ENCODE measurements at regions not wholly inside any gene's neighbourhood (a gene's known extent, or its start where the extent isn't known, plus 50 kb on each side); places are given as distances from the start of the nearest gene placed in this dataset.

- no peaks in the 10 kb centered on the region for H3K36me3 ChIP-seq
- H3K4me1 ChIP-seq, result no peaks in the 10 kb centered on the region
- no peak overlapping the region for H3K4me3 ChIP-seq
- intact Hi-C loops (cut with DNase I; ENCODE audit: low total_unique reads), result no loop called here
- TF ChIP-seq POLR2A (IDR thresholded peaks at IDR 0.05), result no peak
- TF ChIP-seq POLR2AphosphoS5 (IDR thresholded peaks at IDR 0.05), result no peak
- TF ChIP-seq, protein P1, sequence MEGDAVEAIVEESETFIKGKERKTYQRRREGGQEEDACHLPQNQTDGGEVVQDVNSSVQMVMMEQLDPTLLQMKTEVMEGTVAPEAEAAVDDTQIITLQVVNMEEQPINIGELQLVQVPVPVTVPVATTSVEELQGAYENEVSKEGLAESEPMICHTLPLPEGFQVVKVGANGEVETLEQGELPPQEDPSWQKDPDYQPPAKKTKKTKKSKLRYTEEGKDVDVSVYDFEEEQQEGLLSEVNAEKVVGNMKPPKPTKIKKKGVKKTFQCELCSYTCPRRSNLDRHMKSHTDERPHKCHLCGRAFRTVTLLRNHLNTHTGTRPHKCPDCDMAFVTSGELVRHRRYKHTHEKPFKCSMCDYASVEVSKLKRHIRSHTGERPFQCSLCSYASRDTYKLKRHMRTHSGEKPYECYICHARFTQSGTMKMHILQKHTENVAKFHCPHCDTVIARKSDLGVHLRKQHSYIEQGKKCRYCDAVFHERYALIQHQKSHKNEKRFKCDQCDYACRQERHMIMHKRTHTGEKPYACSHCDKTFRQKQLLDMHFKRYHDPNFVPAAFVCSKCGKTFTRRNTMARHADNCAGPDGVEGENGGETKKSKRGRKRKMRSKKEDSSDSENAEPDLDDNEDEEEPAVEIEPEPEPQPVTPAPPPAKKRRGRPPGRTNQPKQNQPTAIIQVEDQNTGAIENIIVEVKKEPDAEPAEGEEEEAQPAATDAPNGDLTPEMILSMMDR (IDR thresholded peaks at IDR 0.05), result no peak
- no peaks in the 10 kb centered on the region for H3K27me3 ChIP-seq
- no peak overlapping the region for H3K27ac ChIP-seq
- no peak for DNase-seq (ENCODE audit: low spot score in 2 of 2)
- H3K9me3 ChIP-seq, result no peaks in the 10 kb centered on the region
Observed at GRCh38 chr12:93203361-93203760, 174.4 kb upstream of the NUDT4 start.

DNA sequence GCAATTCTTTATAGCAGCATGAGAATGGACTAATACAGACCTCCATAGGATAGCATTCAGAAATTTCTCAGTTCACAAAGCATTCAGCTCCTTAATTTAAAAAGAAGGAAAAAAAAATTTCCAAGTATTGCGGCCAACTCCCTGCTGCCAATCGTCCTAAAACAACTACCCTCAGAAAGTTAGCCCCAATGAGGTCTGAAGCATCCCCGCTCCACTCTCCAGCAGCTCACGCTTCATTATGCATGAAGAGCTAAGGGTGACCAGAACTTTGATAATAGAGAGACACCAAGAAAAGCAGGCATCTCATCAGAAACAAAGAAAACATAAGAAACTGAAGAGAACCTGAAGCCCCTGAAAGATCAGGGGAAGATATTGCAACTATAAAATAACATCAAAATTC lies 172.8 kb upstream of the NUDT4 start:
- no peaks in the 10 kb centered on the region for H3K27me3 ChIP-seq
- no peak for DNase-seq (ENCODE audit: low spot score in 2 of 2)
- H3K4me3 ChIP-seq, result no peak overlapping the region
- H3K4me1 ChIP-seq, result no peaks in the 10 kb centered on the region
- intact Hi-C loops (cut with DNase I; ENCODE audit: low total_unique reads), result no loop called here
- no peak overlapping the region for H3K27ac ChIP-seq
- TF ChIP-seq POLR2A (IDR thresholded peaks at IDR 0.05) (no peak), POLR2AphosphoS5 (IDR thresholded peaks at IDR 0.05) (no peak)
- TF ChIP-seq, protein P1 (IDR thresholded peaks at IDR 0.05), result no peak
- no peaks in the 10 kb centered on the region for H3K36me3 ChIP-seq
- no peaks in the 10 kb centered on the region for H3K9me3 ChIP-seq

- no peaks in the 10 kb centered on the region for H3K4me1 ChIP-seq
- no peaks in the 10 kb centered on the region for H3K27me3 ChIP-seq
- H3K36me3 ChIP-seq, result no peaks in the 10 kb centered on the region
- H3K9me3 ChIP-seq, result no peaks in the 10 kb centered on the region
- intact Hi-C loops (cut with DNase I; ENCODE audit: low total_unique reads), result no loop called here
- TF ChIP-seq POLR2AphosphoS5 (IDR thresholded peaks at IDR 0.05) (no peak), POLR2A (IDR thresholded peaks at IDR 0.05) (no peak)
- TF ChIP-seq, protein P1 (IDR thresholded peaks at IDR 0.05), result no peak
- no peak overlapping the region for H3K4me3 ChIP-seq
- no peak overlapping the region for H3K27ac ChIP-seq
- no peak for DNase-seq (ENCODE audit: low spot score in 2 of 2)
Observed at GRCh38 chr12:93205361-93205760, 172.4 kb upstream of the NUDT4 start.

GRCh38 chr12:93208011-93208410 lies 169.7 kb upstream of the NUDT4 start:
- Histone ChIP-seq H3K9me3 (no peaks in the 10 kb centered on the region), H3K27me3 (no peaks in the 10 kb centered on the region), H3K36me3 (no peaks in the 10 kb centered on the region), H3K4me1 (no peaks in the 10 kb centered on the region), H3K27ac (no peak overlapping the region), H3K4me3 (no peak overlapping the region)
- no peak for DNase-seq (ENCODE audit: low spot score in 2 of 2)
- intact Hi-C loops (cut with DNase I; ENCODE audit: low total_unique reads), result no loop called here
- no peak for TF ChIP-seq POLR2A (IDR thresholded peaks at IDR 0.05)
- TF ChIP-seq POLR2AphosphoS5 (IDR thresholded peaks at IDR 0.05), result no peak
- TF ChIP-seq, protein P1 (IDR thresholded peaks at IDR 0.05), result no peak

GRCh38 chr12:93214523-93215289 lies 163.0 kb upstream of the NUDT4 start:
- Histone ChIP-seq H3K4me1 (no peaks in the 10 kb centered on the region), H3K36me3 (no peaks in the 10 kb centered on the region), H3K4me3 (no peak overlapping the region), H3K27me3 (no peaks in the 10 kb centered on the region), H3K27ac (no peak overlapping the region), H3K9me3 (no peaks in the 10 kb centered on the region)
- TF ChIP-seq POLR2A (IDR thresholded peaks at IDR 0.05), result no peak
- no peak for TF ChIP-seq POLR2AphosphoS5 (IDR thresholded peaks at IDR 0.05)
- TF ChIP-seq, protein P1 (IDR thresholded peaks at IDR 0.05), result no peak
- no peak for DNase-seq (ENCODE audit: low spot score in 2 of 2)
- intact Hi-C loops (cut with DNase I; ENCODE audit: low total_unique reads), result no loop called here

Data from breast epithelium (tissue), 4 donors.